K562 (cell line): ENCODE measurements at regions not wholly inside any gene's neighbourhood (a gene's known extent, or its start where the extent isn't known, plus 50 kb on each side); places are given as distances from the start of the nearest gene placed in this dataset.

Experiments
- RB1 ChIP-seq: fragments of 450-650 bp; IDR thresholded peaks from 2 replicates; pipeline ENCODE4 v1.6.1; 2017; ENCODE audit warnings: low read depth, mild to moderate bottlenecking
- RFX5 ChIP-seq: IDR thresholded peaks from 2 replicates; pipeline ENCODE4 v1.6.1; 2011; ENCODE audit warnings: low read depth, mild to moderate bottlenecking, improper control_type of control experiment, low read length

DNA sequence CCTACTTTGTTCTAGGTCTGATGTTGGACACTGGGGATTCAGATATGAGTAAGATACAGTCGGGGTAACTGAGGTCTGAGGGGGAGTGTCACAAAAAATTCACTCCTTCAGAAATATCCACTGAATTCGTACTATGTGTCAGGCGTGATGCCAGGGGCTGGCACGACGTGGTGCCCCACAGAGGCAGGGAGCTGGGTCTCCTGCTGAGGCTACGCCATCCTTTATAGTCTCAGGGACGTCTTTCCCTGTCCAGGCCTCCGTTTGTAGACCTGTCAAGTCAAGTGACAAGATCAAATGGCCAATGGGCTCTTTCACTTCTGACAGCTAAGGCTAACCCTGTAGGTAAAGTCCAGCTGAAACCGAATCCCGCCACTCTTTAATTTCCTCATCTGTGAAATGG is 118.8 kb upstream of the SMIM23 start:
- TF ChIP-seq RB1 (no peak), RFX5 (no peak)
